Glutamatergic neuron (in vitro differentiated cells): ENCODE measurements at regions not wholly inside any gene's neighbourhood (a gene's known extent, or its start where the extent isn't known, plus 50 kb on each side); places are given as distances from the start of the nearest gene placed in this dataset.

Experiments used
- DNase-seq: peaks from one replicate; pipeline ENCODE4 v3.0.0; 2022
- H3K27ac Mint-ChIP-seq: one replicate; pipeline ENCODE4 v1.8.0; 2020; ENCODE audit warnings: mild to moderate bottlenecking, mixed read lengths, inconsistent platforms; ENCODE audit not compliant: unreplicated experiment
- H3K27me3 Mint-ChIP-seq: one replicate; pipeline ENCODE4 v1.8.0; 2020; ENCODE audit warnings: mild to moderate bottlenecking, moderate library complexity, mixed read lengths, inconsistent platforms; ENCODE audit not compliant: unreplicated experiment
- H3K36me3 Mint-ChIP-seq: one replicate; pipeline ENCODE4 v1.8.0; 2020; ENCODE audit warnings: mild to moderate bottlenecking, mixed read lengths, inconsistent platforms; ENCODE audit not compliant: unreplicated experiment
- H3K4me1 Mint-ChIP-seq: one replicate; pipeline ENCODE4 v1.8.0; 2020; ENCODE audit warnings: mild to moderate bottlenecking, low read depth, mixed read lengths, inconsistent platforms; ENCODE audit not compliant: unreplicated experiment
- H3K4me3 Mint-ChIP-seq: one replicate; pipeline ENCODE4 v1.8.0; 2020; ENCODE audit warnings: mild to moderate bottlenecking, mixed read lengths, inconsistent platforms; ENCODE audit not compliant: unreplicated experiment
- H3K9me3 Mint-ChIP-seq: one replicate; pipeline ENCODE4 v1.8.0; 2020; ENCODE audit warnings: mild to moderate bottlenecking, moderate library complexity, mixed read lengths, inconsistent platforms; ENCODE audit not compliant: unreplicated experiment
- CTCF ChIP-seq: fragments of 200-600 bp; sonication (generic); IDR thresholded peaks from one replicate; pipeline ENCODE4 v1.5.0; 2021; ENCODE audit not compliant: partially characterized antibody, unreplicated experiment

- no peak for TF ChIP-seq CTCF
- Mint-ChIP-seq H3K27ac (no peak overlapping the region), H3K9me3 (no peaks in the 10 kb centered on the region), H3K36me3 (no peaks in the 10 kb centered on the region), H3K27me3 (peaks cover 1% of the 10 kb centered on the region), H3K4me1 (no peaks in the 10 kb centered on the region), H3K4me3 (no peak overlapping the region)
- no peak for DNase-seq
These were observed 60.7 kb upstream of the SLC13A1 start for GRCh38 chr7:123260428-123260960.

GRCh38 chr7:123259759-123260158 is 60.0 kb upstream of the SLC13A1 start:
- no peaks in the 10 kb centered on the region for H3K27me3 Mint-ChIP-seq
- H3K36me3 Mint-ChIP-seq = no peaks in the 10 kb centered on the region
- H3K27ac Mint-ChIP-seq = no peak overlapping the region
- DNase-seq = no peak
- no peak overlapping the region for H3K4me3 Mint-ChIP-seq
- no peak for TF ChIP-seq CTCF
- no peaks in the 10 kb centered on the region for H3K9me3 Mint-ChIP-seq
- no peaks in the 10 kb centered on the region for H3K4me1 Mint-ChIP-seq
